ENCODE measurements at regions not wholly inside any gene's neighbourhood (a gene's known extent, or its start where the extent isn't known, plus 50 kb on each side); places are given as distances from the start of the nearest gene placed in this dataset.
"Not testable (repeated sequence)": the region's sequence is repeated elsewhere in the genome, so short reads cannot be mapped to it uniquely, and the experiment has no call there.

GRCh38 chr3:8052659-8053058, 449.0 kb upstream of the LMCD1 start:
- Mint-ChIP-seq H3K4me1 (no peaks in the 10 kb centered on the region), H3K27ac (ENCODE audit: unreplicated experiment) (no peak overlapping the region), H3K36me3 (ENCODE audit: low read depth) (no peaks in the 10 kb centered on the region), H3K9me3 (peaks cover 2% of the 10 kb centered on the region), H3K4me3 (no peak overlapping the region), H3K27me3 (ENCODE audit: low read depth) (no peaks in the 10 kb centered on the region)
- TF ChIP-seq CTCF (conservative IDR thresholded peaks at IDR 0.05): no peak
- DNase-seq (ENCODE audit: low read depth, low spot score): no peak

- DNase-seq (ENCODE audit: low read depth, low spot score); H3K36me3 Mint-ChIP-seq (ENCODE audit: low read depth); H3K27ac Mint-ChIP-seq (ENCODE audit: unreplicated experiment); H3K27me3 Mint-ChIP-seq (ENCODE audit: low read depth); H3K4me1 Mint-ChIP-seq; H3K9me3 Mint-ChIP-seq; H3K4me3 Mint-ChIP-seq: not testable (repeated sequence)
Observed at GRCh38 chr3:8068135-8068534, 433.5 kb upstream of the LMCD1 start.

- Mint-ChIP-seq H3K27me3 (ENCODE audit: low read depth) (no peaks in the 10 kb centered on the region), H3K27ac (ENCODE audit: unreplicated experiment) (no peak overlapping the region), H3K9me3 (no peaks in the 10 kb centered on the region), H3K36me3 (ENCODE audit: low read depth) (no peaks in the 10 kb centered on the region), H3K4me3 (no peak overlapping the region), H3K4me1 (peaks cover 7% of the 10 kb centered on the region)
- DNase-seq (ENCODE audit: low read depth, low spot score): no peak
- TF ChIP-seq CTCF (conservative IDR thresholded peaks at IDR 0.05): no peak
Observed at GRCh38 chr3:8069471-8069870, 432.2 kb upstream of the LMCD1 start.

- TF ChIP-seq CTCF (conservative IDR thresholded peaks at IDR 0.05): no peak
- no peak for DNase-seq (ENCODE audit: low read depth, low spot score)
- H3K27ac Mint-ChIP-seq (ENCODE audit: unreplicated experiment): no peak overlapping the region
- H3K4me3 Mint-ChIP-seq: no peak overlapping the region
- no peaks in the 10 kb centered on the region for H3K36me3 Mint-ChIP-seq (ENCODE audit: low read depth)
- H3K9me3 Mint-ChIP-seq: no peaks in the 10 kb centered on the region
- peaks cover 7% of the 10 kb centered on the region for H3K4me1 Mint-ChIP-seq
- H3K27me3 Mint-ChIP-seq (ENCODE audit: low read depth): no peaks in the 10 kb centered on the region
Observed at GRCh38 chr3:8070011-8070410, 431.6 kb upstream of the LMCD1 start.

GRCh38 chr3:8074740-8075139, 426.9 kb upstream of the LMCD1 start:
- not testable (repeated sequence) for H3K27me3 Mint-ChIP-seq (ENCODE audit: low read depth); H3K36me3 Mint-ChIP-seq (ENCODE audit: low read depth); H3K27ac Mint-ChIP-seq (ENCODE audit: unreplicated experiment); H3K4me1 Mint-ChIP-seq; H3K9me3 Mint-ChIP-seq; DNase-seq (ENCODE audit: low read depth, low spot score); H3K4me3 Mint-ChIP-seq

GRCh38 chr3:8077126-8077525, 424.5 kb upstream of the LMCD1 start:
- H3K36me3 Mint-ChIP-seq (ENCODE audit: low read depth): no peaks in the 10 kb centered on the region
- no peaks in the 10 kb centered on the region for H3K27me3 Mint-ChIP-seq (ENCODE audit: low read depth)
- no peak overlapping the region for H3K27ac Mint-ChIP-seq (ENCODE audit: unreplicated experiment)
- peaks cover 4% of the 10 kb centered on the region for H3K9me3 Mint-ChIP-seq
- no peak overlapping the region for H3K4me3 Mint-ChIP-seq
- H3K4me1 Mint-ChIP-seq: no peaks in the 10 kb centered on the region
- no peak for DNase-seq (ENCODE audit: low read depth, low spot score)
- no peak for TF ChIP-seq CTCF (conservative IDR thresholded peaks at IDR 0.05)

GRCh38 chr3:8080464-8080863, 421.2 kb upstream of the LMCD1 start:
- no peak for TF ChIP-seq CTCF (conservative IDR thresholded peaks at IDR 0.05)
- no peak for DNase-seq (ENCODE audit: low read depth, low spot score)
- Mint-ChIP-seq H3K36me3 (ENCODE audit: low read depth) (no peaks in the 10 kb centered on the region), H3K27ac (ENCODE audit: unreplicated experiment) (no peak overlapping the region), H3K4me3 (no peak overlapping the region), H3K27me3 (ENCODE audit: low read depth) (no peaks in the 10 kb centered on the region), H3K9me3 (peaks cover 6% of the 10 kb centered on the region), H3K4me1 (peaks cover 9% of the 10 kb centered on the region)
